DOHH2 (cell line): ENCODE measurements at regions not wholly inside any gene's neighbourhood (a gene's known extent, or its start where the extent isn't known, plus 50 kb on each side); places are given as distances from the start of the nearest gene placed in this dataset.

Source experiments
- H3F3A ChIP-seq: fragments of 200-600 bp; sonication (generic), shearing (Covaris generic); 2 replicates; pipeline ENCODE4 v1.6.0; 2016; ENCODE audit warnings: antibody characterized with exemption, mild to moderate bottlenecking; ENCODE audit not compliant: control insufficient read depth, insufficient read depth
- H3K27ac ChIP-seq: fragments of 200-600 bp; sonication (generic); 2 replicates; pipeline ENCODE4 v1.5.1; 2014; ENCODE audit warnings: low read depth, mild to moderate bottlenecking, low read length, moderate library complexity
- H3K27me3 ChIP-seq: fragments of 200-600 bp; sonication (generic); 2 replicates; pipeline ENCODE4 v1.6.1; 2014; ENCODE audit warnings: mild to moderate bottlenecking, low read length, mixed read lengths; ENCODE audit not compliant: control insufficient read depth
- H3K36me3 ChIP-seq: fragments of 200-600 bp; sonication (generic); 2 replicates; pipeline ENCODE4 v1.6.1; 2014; ENCODE audit warnings: mild to moderate bottlenecking, low read length, moderate library complexity, mixed read lengths; ENCODE audit not compliant: control insufficient read depth
- H3K4me1 ChIP-seq: fragments of 200-600 bp; sonication (generic); 2 replicates; pipeline ENCODE4 v1.6.1; 2014; ENCODE audit warnings: mild to moderate bottlenecking, low read length, mixed read lengths; ENCODE audit not compliant: control insufficient read depth
- H3K4me2 ChIP-seq: fragments of 200-600 bp; sonication (generic); 2 replicates; pipeline ENCODE4 v1.6.0; 2014; ENCODE audit warnings: mild to moderate bottlenecking, low read length, moderate library complexity
- H3K4me3 ChIP-seq: fragments of 200-600 bp; sonication (generic); 2 replicates; pipeline ENCODE4 v1.5.1; 2014; ENCODE audit warnings: mild to moderate bottlenecking, low read length, mixed read lengths
- H3K79me2 ChIP-seq: fragments of 200-600 bp; sonication (generic); 2 replicates; pipeline ENCODE4 v1.6.1; 2014; ENCODE audit warnings: mild to moderate bottlenecking, low read length, mixed read lengths; ENCODE audit not compliant: control insufficient read depth
- H3K9me2 ChIP-seq: fragments of 200-600 bp; sonication (generic); replicated peaks from 2 replicates; pipeline ENCODE4 v1.6.1; 2014; ENCODE audit warnings: mild to moderate bottlenecking, low read length, mixed read lengths; ENCODE audit not compliant: control insufficient read depth
- H3K9me3 ChIP-seq: fragments of 200-600 bp; sonication (generic); 2 replicates; pipeline ENCODE4 v1.6.1; 2014; ENCODE audit warnings: antibody characterized with exemption, low read length, mixed read lengths; ENCODE audit not compliant: control insufficient read depth, insufficient read depth
- H4K20me1 ChIP-seq: fragments of 200-600 bp; sonication (generic); 2 replicates; pipeline ENCODE4 v1.6.0; 2014; ENCODE audit warnings: low read depth, mild to moderate bottlenecking, antibody characterized with exemption, low read length, moderate library complexity; ENCODE audit not compliant: control insufficient read depth, insufficient read depth
- EZH2phosphoT487 ChIP-seq: fragments of 200-600 bp; sonication (generic); IDR thresholded peaks from 2 replicates; pipeline ENCODE4 v1.6.1; 2017; ENCODE audit warnings: borderline replicate concordance, mild to moderate bottlenecking, antibody characterized with exemption, low read length, moderate library complexity, mixed read lengths
- TF ChIP-seq, protein P1 (sequence below): fragments of 200-600 bp; sonication (generic); IDR thresholded peaks from one replicate; pipeline ENCODE4 v1.5.1; 2014; ENCODE audit warnings: antibody characterized with exemption, mild to moderate bottlenecking, low read depth, low read length; ENCODE audit not compliant: poor library complexity, severe bottlenecking

DNA sequence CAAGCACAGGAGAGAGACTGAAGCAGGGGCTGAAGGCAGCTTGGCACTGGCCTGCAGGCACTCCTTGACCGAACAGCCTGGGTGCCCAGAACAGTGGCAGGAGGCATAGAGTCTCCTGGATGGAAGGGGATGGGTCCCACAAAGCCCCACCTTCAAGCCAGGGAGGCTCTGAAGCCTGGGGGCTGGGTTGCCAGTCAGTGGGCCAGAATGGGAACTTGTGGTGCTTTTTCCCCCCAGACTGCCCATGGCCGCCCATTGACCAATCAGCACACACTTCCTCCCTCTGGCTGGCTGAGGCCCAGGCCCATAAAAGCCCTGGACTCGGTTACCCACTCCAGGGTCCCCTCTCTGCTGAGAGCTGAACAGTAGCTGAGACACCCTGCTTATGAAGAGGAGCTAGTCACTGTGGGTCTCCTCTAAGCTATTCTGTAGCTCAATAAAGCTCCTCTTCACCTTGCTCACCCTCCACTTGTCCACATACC lies 109.6 kb downstream of the ELAPOR2 start:
- peaks cover 59% of the 10 kb centered on the region for H3K4me1 ChIP-seq
- H3K9me3 ChIP-seq, result peaks cover 11% of the 10 kb centered on the region; the same call in 1 of the 2 replicates
- H4K20me1 ChIP-seq, result no peaks in the 10 kb centered on the region
- H3K27ac ChIP-seq, result peak overlapping the region; percentile 79
- H3F3A ChIP-seq, result no peaks in the 10 kb centered on the region
- peak overlapping the region; percentile 62 for H3K4me3 ChIP-seq
- peaks cover 13% of the 10 kb centered on the region for H3K36me3 ChIP-seq
- H3K9me2 ChIP-seq, result no peaks in the 10 kb centered on the region
- peaks cover 10% of the 10 kb centered on the region for H3K79me2 ChIP-seq
- H3K4me2 ChIP-seq, result peak overlapping the region; percentile 70
- no peaks in the 10 kb centered on the region for H3K27me3 ChIP-seq
- TF ChIP-seq, protein P1, sequence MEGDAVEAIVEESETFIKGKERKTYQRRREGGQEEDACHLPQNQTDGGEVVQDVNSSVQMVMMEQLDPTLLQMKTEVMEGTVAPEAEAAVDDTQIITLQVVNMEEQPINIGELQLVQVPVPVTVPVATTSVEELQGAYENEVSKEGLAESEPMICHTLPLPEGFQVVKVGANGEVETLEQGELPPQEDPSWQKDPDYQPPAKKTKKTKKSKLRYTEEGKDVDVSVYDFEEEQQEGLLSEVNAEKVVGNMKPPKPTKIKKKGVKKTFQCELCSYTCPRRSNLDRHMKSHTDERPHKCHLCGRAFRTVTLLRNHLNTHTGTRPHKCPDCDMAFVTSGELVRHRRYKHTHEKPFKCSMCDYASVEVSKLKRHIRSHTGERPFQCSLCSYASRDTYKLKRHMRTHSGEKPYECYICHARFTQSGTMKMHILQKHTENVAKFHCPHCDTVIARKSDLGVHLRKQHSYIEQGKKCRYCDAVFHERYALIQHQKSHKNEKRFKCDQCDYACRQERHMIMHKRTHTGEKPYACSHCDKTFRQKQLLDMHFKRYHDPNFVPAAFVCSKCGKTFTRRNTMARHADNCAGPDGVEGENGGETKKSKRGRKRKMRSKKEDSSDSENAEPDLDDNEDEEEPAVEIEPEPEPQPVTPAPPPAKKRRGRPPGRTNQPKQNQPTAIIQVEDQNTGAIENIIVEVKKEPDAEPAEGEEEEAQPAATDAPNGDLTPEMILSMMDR, result no peak
- TF ChIP-seq EZH2phosphoT487, result no peak

DNA sequence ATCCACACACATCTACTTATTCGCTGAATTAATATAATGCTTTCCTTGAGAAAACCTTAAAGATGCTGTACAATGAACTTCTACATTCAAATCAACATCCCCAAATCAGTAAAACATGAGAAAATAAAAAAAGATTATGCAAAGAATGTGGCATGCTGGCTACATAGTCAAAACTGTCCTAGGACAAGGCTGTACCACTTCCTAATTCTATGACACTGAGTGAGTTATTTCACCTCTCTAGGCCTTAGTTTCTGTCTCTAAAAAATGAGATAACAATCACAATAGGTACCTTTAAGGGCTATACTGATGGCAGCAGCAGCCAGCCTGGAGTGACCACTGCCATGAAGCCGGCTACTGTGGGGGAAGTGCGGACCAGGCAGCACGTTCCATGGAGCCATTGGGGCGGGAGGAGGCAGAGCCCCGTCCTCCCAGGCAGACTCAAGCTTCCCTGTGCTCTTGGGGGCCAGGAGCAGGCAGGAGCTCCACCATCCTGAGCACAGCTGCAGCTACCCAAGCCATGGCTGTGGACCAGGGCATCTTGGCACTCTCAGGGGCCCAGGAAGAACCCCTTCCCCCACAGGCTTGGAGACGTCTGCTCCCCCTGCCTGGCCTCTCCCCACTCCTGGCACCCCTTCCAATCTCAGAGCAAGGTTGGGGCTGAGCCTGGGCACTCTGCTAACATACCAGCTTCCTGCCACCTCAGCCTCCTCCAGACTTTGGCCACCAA lies 110.2 kb downstream of the ELAPOR2 start:
- H3K27ac ChIP-seq, result peak overlapping the region; percentile 79
- H3K9me2 ChIP-seq, result no peaks in the 10 kb centered on the region
- H4K20me1 ChIP-seq, result no peaks in the 10 kb centered on the region
- H3K36me3 ChIP-seq, result peaks cover 13% of the 10 kb centered on the region
- TF ChIP-seq, protein P1, result no peak
- TF ChIP-seq EZH2phosphoT487, result no peak
- peaks cover 57% of the 10 kb centered on the region for H3K4me1 ChIP-seq
- H3K27me3 ChIP-seq, result no peaks in the 10 kb centered on the region
- peaks cover 11% of the 10 kb centered on the region; the same call in 1 of the 2 replicates for H3K9me3 ChIP-seq
- H3K4me3 ChIP-seq, result peak overlapping the region; percentile 62
- H3K79me2 ChIP-seq, result peaks cover 10% of the 10 kb centered on the region
- H3F3A ChIP-seq, result no peaks in the 10 kb centered on the region
- H3K4me2 ChIP-seq, result peak overlapping the region; percentile 70

GRCh38 chr7:86947929-86948328 lies 111.5 kb downstream of the ELAPOR2 start:
- no peak for TF ChIP-seq EZH2phosphoT487
- TF ChIP-seq, protein P1, result no peak

More at GRCh38 chr7:86947929-86948328, 111.5 kb downstream of the ELAPOR2 start:
- no peaks in the 10 kb centered on the region for H4K20me1 ChIP-seq
- H3K27ac ChIP-seq, result peak overlapping the region; percentile 79
- H3K27me3 ChIP-seq, result no peaks in the 10 kb centered on the region
- H3F3A ChIP-seq, result no peaks in the 10 kb centered on the region
- peak overlapping the region; percentile 70 for H3K4me2 ChIP-seq
- H3K79me2 ChIP-seq, result peaks cover 10% of the 10 kb centered on the region
- peaks cover 13% of the 10 kb centered on the region for H3K36me3 ChIP-seq
- H3K9me2 ChIP-seq, result no peaks in the 10 kb centered on the region
- peaks cover 11% of the 10 kb centered on the region; the same call in 1 of the 2 replicates for H3K9me3 ChIP-seq
- peak overlapping the region; percentile 62; the same call in 1 of the 2 replicates for H3K4me3 ChIP-seq
- H3K4me1 ChIP-seq, result peaks cover 44% of the 10 kb centered on the region
